GM12878 (cell line): ENCODE measurements at regions not wholly inside any gene's neighbourhood (a gene's known extent, or its start where the extent isn't known, plus 50 kb on each side); places are given as distances from the start of the nearest gene placed in this dataset.

Source experiments
- ATAC-seq: fragments of 200-7000 bp; cut with Tn5 transposase; 3 replicates; pipeline ENCODE4 v1.9.1; 2020; ENCODE audit warnings: mild to moderate bottlenecking, moderate library complexity
- BruUV-seq: library from RNA; stranded (reverse); fragments of 400-500 nt; replicated peaks from 2 replicates; lab custom pipeline; 2021; lab: Mats Ljungman, UMichigan
- CTCF ChIA-PET: fragments of 300-600 bp; sonication (Branson Sonifier 250); formaldehyde crosslinking; extraction: SDS; loops from one replicate; lab custom pipeline; 2021; ENCODE audit warnings: inconsistent platforms; lab: Yijun Ruan, JAX
- POLR2A ChIA-PET: fragments of 350-600 bp; formaldehyde crosslinking; extraction: SDS; loops from one replicate; lab custom pipeline; 2021; ENCODE audit warnings: inconsistent platforms; lab: Charles Lee
- RAD21 ChIA-PET: fragments of 300-600 bp; sonication (Branson Sonifier 250); formaldehyde crosslinking; loops from one replicate; lab custom pipeline; 2023; ENCODE audit warnings: antibody characterized with exemption; ENCODE audit not compliant: unreplicated experiment; lab: Charles Lee
- SMC1A ChIA-PET: fragments of 300-600 bp; sonication (Branson Sonifier 250); formaldehyde crosslinking; loops from one replicate; lab custom pipeline; 2023; ENCODE audit not compliant: unreplicated experiment, uncharacterized antibody; lab: Charles Lee
- DNase-seq: peaks from one replicate; pipeline ENCODE4 v3.0.0-alpha.2; 2011; ENCODE audit warnings: low read depth, low spot score
- FAIRE-seq: peaks from 3 replicates; lab custom pipeline; 2011; peaks lifted over from hg19 to GRCh38; lab: Jason Lieb, UNC
- H2AFZ ChIP-seq: 2 replicates; pipeline ENCODE4 v1.6.0; 2011; ENCODE audit warnings: low read depth, low read length, control low read depth; ENCODE audit not compliant: control insufficient read depth
- H3K27ac ChIP-seq: 2 replicates; pipeline ENCODE4 v1.5.1; 2011; ENCODE audit warnings: control low read depth; ENCODE audit not compliant: control insufficient read depth, insufficient read depth
- H3K27me3 ChIP-seq, 2 experiments: replicated peaks in 1 of 2; 2 replicates each; pipeline versions ENCODE4 v1.6.0 to v1.6.1; 2011; ENCODE audit warnings: low read length in 1 of 2; ENCODE audit not compliant: control insufficient read depth in 2 of 2, insufficient read depth in 2 of 2
- H3K36me3 ChIP-seq, 2 experiments: 2 replicates each; pipeline ENCODE4 v1.5.1; 2011; ENCODE audit warnings: low read length in 1 of 2; ENCODE audit not compliant: control insufficient read depth in 2 of 2, insufficient read depth in 2 of 2
- H3K4me1 ChIP-seq: 2 replicates; pipeline ENCODE4 v1.6.1; 2011; ENCODE audit warnings: mild to moderate bottlenecking, low read length, moderate library complexity, mixed read lengths; ENCODE audit not compliant: control insufficient read depth, insufficient read depth
- H3K4me2 ChIP-seq: 2 replicates; pipeline ENCODE4 v1.6.0; 2011; ENCODE audit warnings: control low read depth; ENCODE audit not compliant: control insufficient read depth, insufficient read depth
- H3K4me3 ChIP-seq: fragments of 200-600 bp; sonication (generic); 2 replicates; pipeline ENCODE4 v1.5.1; 2016
- H3K79me2 ChIP-seq: 2 replicates; pipeline ENCODE4 v1.6.0; 2011; ENCODE audit warnings: low read length; ENCODE audit not compliant: control insufficient read depth, insufficient read depth
- H3K9ac ChIP-seq: 2 replicates; pipeline ENCODE4 v1.8.0; 2011; ENCODE audit warnings: low read length, control low read depth, mixed read lengths; ENCODE audit not compliant: control insufficient read depth, insufficient read depth
- H3K9me3 ChIP-seq: replicated peaks from 3 replicates; pipeline ENCODE4 v1.5.1; 2011; ENCODE audit warnings: mild to moderate bottlenecking, low read length; ENCODE audit not compliant: control insufficient read depth, insufficient read depth
- H4K20me1 ChIP-seq: 2 replicates; pipeline ENCODE4 v1.6.0; 2011; ENCODE audit not compliant: control insufficient read depth, insufficient read depth
- ATF2 ChIP-seq: IDR thresholded peaks from 2 replicates; pipeline ENCODE4 v1.6.1; 2012; ENCODE audit warnings: low read length, inconsistent platforms
- FOS ChIP-seq: IDR thresholded peaks from 3 replicates; pipeline ENCODE4 v1.6.1; 2011; ENCODE audit warnings: borderline replicate concordance; ENCODE audit not compliant: insufficient read length; ENCODE audit errors: extremely low read depth
- IKZF2 ChIP-seq, 2 experiments: fragments of 450-650 bp; IDR thresholded peaks; 2 replicates each; pipeline ENCODE4 v1.6.1; 2017; ENCODE audit warnings: mild to moderate bottlenecking in 2 of 2, moderate library complexity in 2 of 2
- POLR2A ChIP-seq: IDR thresholded peaks from 2 replicates; pipeline ENCODE4 v1.6.1; 2011; ENCODE audit warnings: low read depth, mild to moderate bottlenecking, low read length
- RUNX3 ChIP-seq: IDR thresholded peaks from 2 replicates; pipeline ENCODE4 v1.6.1; 2012; ENCODE audit warnings: low read length, inconsistent platforms
- SMAD1 ChIP-seq: fragments of 450-650 bp; IDR thresholded peaks from 2 replicates; pipeline ENCODE4 v1.6.1; 2018; ENCODE audit warnings: mild to moderate bottlenecking, low read depth; ENCODE audit not compliant: partially characterized antibody
- SMC3 ChIP-seq: IDR thresholded peaks from 2 replicates; pipeline ENCODE4 v1.6.1; 2011; ENCODE audit warnings: low read length, improper control_type of control experiment, borderline replicate concordance
- TCF12 ChIP-seq: IDR thresholded peaks from 2 replicates; pipeline ENCODE4 v1.6.1; 2011; ENCODE audit warnings: low read depth, mild to moderate bottlenecking, low read length
- USF1 ChIP-seq: IDR thresholded peaks from 2 replicates; pipeline ENCODE4 v1.6.1; 2011; ENCODE audit warnings: borderline replicate concordance, low read depth, mild to moderate bottlenecking, moderate library complexity, mixed read lengths, low read length; ENCODE audit not compliant: insufficient read depth; ENCODE audit errors: extremely low read length
- YY1 ChIP-seq: IDR thresholded peaks from 2 replicates; pipeline ENCODE4 v1.6.1; 2011; ENCODE audit warnings: low read depth, mild to moderate bottlenecking, low read length
- ZNF274 ChIP-seq: IDR thresholded peaks from one replicate; pipeline ENCODE4 v1.8.0; 2011; ENCODE audit not compliant: insufficient read length, insufficient read depth
- ZNF384 ChIP-seq: IDR thresholded peaks from 2 replicates; pipeline ENCODE4 v1.6.1; 2012; ENCODE audit warnings: low read depth, mild to moderate bottlenecking, low read length, improper control_type of control experiment, borderline replicate concordance
- WGBS: methylation state at CpG from one replicate; pipeline ENCODE4 v1.1.6; 2016; ENCODE audit warnings: low lambda C conversion rate; ENCODE audit not compliant: insufficient replicate concordance, insufficient coverage; ENCODE audit errors: missing lambda C conversion rate; 5-methylcytosine and 5-hydroxymethylcytosine counted together
- in situ Hi-C: fragments of 300-500 bp; cut with MboI; formaldehyde crosslinking; loops from 9 replicates; pipeline ENCODE4 v1.14.3; 2018; ENCODE audit warnings: mixed read lengths
- intact Hi-C: fragments of 100-400 bp; cut with micrococcal nuclease; formaldehyde crosslinking; loops from one replicate; pipeline ENCODE4 v1.14.2; 2022; ENCODE audit not compliant: unreplicated experiment

- Histone ChIP-seq H3K36me3 (no peaks in the 10 kb centered on the region), H3K9ac (no peak overlapping the region), H4K20me1 (no peaks in the 10 kb centered on the region), H3K9me3 (no peaks in the 10 kb centered on the region; the same call in 2 of the 3 replicates), H3K4me2 (peak overlapping the region; percentile 17; the same call in 1 of the 2 replicates), H3K27me3 (no peaks in the 10 kb centered on the region), H3K27ac (no peak overlapping the region), H3K4me1 (peaks cover 5% of the 10 kb centered on the region), H2AFZ (no peak overlapping the region), H3K4me3 (no peak overlapping the region), H3K79me2 (no peaks in the 10 kb centered on the region)
- peak; percentile 52 for ATAC-seq
- TF ChIP-seq ZNF274 (no peak), YY1 (no peak), POLR2A (no peak), SMC3 (no peak), ATF2 (no peak), RUNX3 (peak; percentile 90), IKZF2 (IDR thresholded peaks at IDR 0.05) (peak in 1 of 2 experiments; percentile 18; a peak in 1 of 4 replicates), FOS (no peak), ZNF384 (no peak), TCF12 (no peak), SMAD1 (no peak), USF1 (no peak)
- 0% methylated on average over 1 of the region's 1 CpG for WGBS
- ChIA-PET CTCF (interaction anchor here (0.8 kb wide), 1 partner anchor 11 kb away, joined by 3 read pairs; no protein-coding TSS in a partner anchor), RAD21 (no interaction called here), SMC1A (no interaction called here), POLR2A (no interaction called here)
- DNase-seq = no peak
- FAIRE-seq = no peak
- in situ Hi-C loops (no loop called here), intact Hi-C loops (no loop called here)
- no TSS peak for BruUV-seq
Observed at GRCh38 chr6:125393449-125393858, 91.7 kb upstream of the HDDC2 start.
